MM.1S (cell line): ENCODE measurements at regions not wholly inside any gene's neighbourhood (a gene's known extent, or its start where the extent isn't known, plus 50 kb on each side); places are given as distances from the start of the nearest gene placed in this dataset.

Source experiments
- DNase-seq: peaks from one replicate; pipeline ENCODE4 v3.0.0-alpha.2; 2015
- H2AFZ ChIP-seq: fragments of 300-600 bp; sonication (generic); 2 replicates; pipeline ENCODE4 v1.6.0; 2016; ENCODE audit warnings: antibody characterized with exemption, low read length
- H3F3A ChIP-seq: fragments of 300-600 bp; sonication (generic); 2 replicates; pipeline ENCODE4 v1.6.1; 2016; ENCODE audit warnings: mild to moderate bottlenecking, antibody characterized with exemption, low read length, moderate library complexity, mixed read lengths; ENCODE audit not compliant: insufficient read depth
- H3K27ac ChIP-seq: fragments of 300-600 bp; sonication (generic); 2 replicates; pipeline ENCODE4 v1.5.1; 2016; ENCODE audit warnings: mild to moderate bottlenecking, low read length
- H3K27me3 ChIP-seq: fragments of 300-600 bp; sonication (generic); replicated peaks from 2 replicates; pipeline ENCODE4 v1.6.0; 2016; ENCODE audit warnings: low read length; ENCODE audit not compliant: insufficient read depth
- H3K36me3 ChIP-seq: fragments of 300-600 bp; sonication (generic); replicated peaks from 2 replicates; pipeline ENCODE4 v1.6.1; 2016; ENCODE audit warnings: mild to moderate bottlenecking, low read length, mixed read lengths; ENCODE audit not compliant: insufficient read depth
- H3K4me1 ChIP-seq: fragments of 300-600 bp; sonication (generic); 2 replicates; pipeline ENCODE4 v1.6.1; 2016; ENCODE audit warnings: low read length, mixed read lengths
- H3K4me2 ChIP-seq: fragments of 300-600 bp; sonication (generic); 2 replicates; pipeline ENCODE4 v1.6.0; 2016; ENCODE audit warnings: low read depth, low read length
- H3K4me3 ChIP-seq: fragments of 300-600 bp; sonication (generic); 2 replicates; pipeline ENCODE4 v1.5.1; 2016; ENCODE audit warnings: low read length, mixed read lengths
- H3K79me2 ChIP-seq: fragments of 300-600 bp; sonication (generic); 2 replicates; pipeline ENCODE4 v1.6.1; 2016; ENCODE audit warnings: mixed run types, low read length, mixed read lengths
- H3K9ac ChIP-seq: fragments of 300-600 bp; sonication (generic); 2 replicates; pipeline ENCODE4 v1.6.1; 2016; ENCODE audit warnings: low read length, mixed read lengths
- H3K9me2 ChIP-seq: fragments of 300-600 bp; sonication (generic); replicated peaks from 2 replicates; pipeline ENCODE4 v1.6.1; 2016; ENCODE audit warnings: mild to moderate bottlenecking, low read length, mixed read lengths; ENCODE audit not compliant: insufficient read depth
- H3K9me3 ChIP-seq: fragments of 300-600 bp; sonication (generic); replicated peaks from 2 replicates; pipeline ENCODE4 v1.6.1; 2016; ENCODE audit warnings: mild to moderate bottlenecking, low read length, mixed read lengths; ENCODE audit not compliant: insufficient read depth
- H4K20me1 ChIP-seq: fragments of 300-600 bp; sonication (generic); 2 replicates; pipeline ENCODE4 v1.6.1; 2016; ENCODE audit warnings: mild to moderate bottlenecking, low read length, moderate library complexity, mixed read lengths; ENCODE audit not compliant: insufficient read depth
- CTCF ChIP-seq: fragments of 300-600 bp; sonication (generic); IDR thresholded peaks from 2 replicates; pipeline ENCODE4 v1.5.1; 2016; ENCODE audit warnings: antibody characterized with exemption, low read length, mixed read lengths
- EZH2 ChIP-seq: fragments of 300-600 bp; sonication (generic); optimal IDR thresholded peaks from 2 replicates; pipeline ENCODE3; 2017; ENCODE audit warnings: low read depth, mild to moderate bottlenecking, antibody characterized with exemption, low read length, mixed read lengths
- EZH2phosphoT487 ChIP-seq: fragments of 300-600 bp; sonication (generic); IDR thresholded peaks from 2 replicates; pipeline ENCODE4 v1.6.1; 2018; ENCODE audit warnings: antibody characterized with exemption, low read length

GRCh38 chr7:18198868-18199267 lies 171.2 kb upstream of the PRPS1L1 start:
- Histone ChIP-seq H3K36me3 (no peaks in the 10 kb centered on the region), H3K27me3 (no peaks in the 10 kb centered on the region), H3K79me2 (no peaks in the 10 kb centered on the region), H3K9me3 (no peaks in the 10 kb centered on the region), H3K4me3 (no peak overlapping the region), H3K27ac (no peak overlapping the region), H4K20me1 (no peaks in the 10 kb centered on the region), H3K9me2 (no peaks in the 10 kb centered on the region), H2AFZ (no peak overlapping the region), H3K4me1 (0 out of 2 replicates have a peak, but pooled peaks cover 9% of the 10 kb centered on the region), H3K9ac (no peak overlapping the region), H3F3A (no peaks in the 10 kb centered on the region), H3K4me2 (no peak overlapping the region)
- TF ChIP-seq EZH2phosphoT487 (no peak), EZH2 (no peak), CTCF (no peak)
- no peak for DNase-seq

- no peaks in the 10 kb centered on the region for H3K9me3 ChIP-seq
- TF ChIP-seq CTCF (no peak), EZH2 (no peak), EZH2phosphoT487 (no peak)
- H2AFZ ChIP-seq = no peak overlapping the region
- no peak for DNase-seq
- no peak overlapping the region for H3K27ac ChIP-seq
- H3K4me2 ChIP-seq = no peak overlapping the region
- H4K20me1 ChIP-seq = no peaks in the 10 kb centered on the region
- no peaks in the 10 kb centered on the region for H3K9me2 ChIP-seq
- H3K79me2 ChIP-seq = no peaks in the 10 kb centered on the region
- no peaks in the 10 kb centered on the region for H3K36me3 ChIP-seq
- H3K4me3 ChIP-seq = no peak overlapping the region
- no peak overlapping the region for H3K9ac ChIP-seq
- 0 out of 2 replicates have a peak, but pooled peaks cover 9% of the 10 kb centered on the region for H3K4me1 ChIP-seq
- no peaks in the 10 kb centered on the region for H3F3A ChIP-seq
- no peaks in the 10 kb centered on the region for H3K27me3 ChIP-seq
Observed at GRCh38 chr7:18200266-18200665, 172.6 kb upstream of the PRPS1L1 start.

GRCh38 chr7:18200855-18201254 lies 173.2 kb upstream of the PRPS1L1 start:
- Histone ChIP-seq H3K4me2 (no peak overlapping the region), H3K4me1 (0 out of 2 replicates have a peak, but pooled peaks cover 9% of the 10 kb centered on the region), H2AFZ (no peak overlapping the region), H3K9me2 (no peaks in the 10 kb centered on the region), H3F3A (no peaks in the 10 kb centered on the region), H3K27me3 (no peaks in the 10 kb centered on the region), H3K9me3 (no peaks in the 10 kb centered on the region), H3K4me3 (no peak overlapping the region), H3K36me3 (no peaks in the 10 kb centered on the region), H3K27ac (no peak overlapping the region), H3K9ac (no peak overlapping the region), H4K20me1 (no peaks in the 10 kb centered on the region), H3K79me2 (no peaks in the 10 kb centered on the region)
- no peak for DNase-seq
- no peak for TF ChIP-seq CTCF
- TF ChIP-seq EZH2 = no peak
- TF ChIP-seq EZH2phosphoT487 = no peak
